ENCODE measurements at regions not wholly inside any gene's neighbourhood (a gene's known extent, or its start where the extent isn't known, plus 50 kb on each side); places are given as distances from the start of the nearest gene placed in this dataset.

- TF ChIP-seq CTCF (IDR thresholded peaks at IDR 0.05), result no peak
- TF ChIP-seq POLR2A (IDR thresholded peaks at IDR 0.05), result no peak
Observed at GRCh38 chr1:244957122-244957521, 92.8 kb upstream of the HNRNPU start.

All from lower leg skin (tissue), 3 donors.